GM21360 (cell line): ENCODE measurements at regions not wholly inside any gene's neighbourhood (a gene's known extent, or its start where the extent isn't known, plus 50 kb on each side); places are given as distances from the start of the nearest gene placed in this dataset.

Experiments used
- ATAC-seq: cut with Tn5 transposase; IDR thresholded peaks from one replicate; pipeline ENCODE4 v1.9.1; 2021; ENCODE audit warnings: mild to moderate bottlenecking, moderate library complexity; ENCODE audit not compliant: unreplicated experiment

DNA sequence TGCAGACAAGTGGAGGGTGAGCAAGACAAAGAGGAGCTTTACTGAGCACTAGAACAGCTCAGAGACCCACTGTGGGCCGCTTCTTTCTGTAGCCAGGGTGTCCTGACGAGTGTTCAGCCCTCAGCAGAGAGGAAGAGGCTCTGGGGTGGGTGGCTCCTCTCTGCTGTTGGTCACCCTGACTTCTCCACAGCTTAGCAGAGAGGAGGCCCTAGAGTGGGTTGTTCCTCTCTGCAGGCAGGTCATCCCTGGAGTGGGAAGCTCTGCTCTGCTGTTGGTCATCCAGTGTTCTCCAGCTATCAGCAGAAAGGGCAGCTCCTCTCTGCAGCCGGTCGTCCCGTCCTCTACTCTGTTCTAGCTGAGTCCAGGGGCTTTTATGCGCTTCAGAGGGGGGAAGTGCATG, 286.5 kb downstream of the ICOS start:
- no peak for ATAC-seq

DNA sequence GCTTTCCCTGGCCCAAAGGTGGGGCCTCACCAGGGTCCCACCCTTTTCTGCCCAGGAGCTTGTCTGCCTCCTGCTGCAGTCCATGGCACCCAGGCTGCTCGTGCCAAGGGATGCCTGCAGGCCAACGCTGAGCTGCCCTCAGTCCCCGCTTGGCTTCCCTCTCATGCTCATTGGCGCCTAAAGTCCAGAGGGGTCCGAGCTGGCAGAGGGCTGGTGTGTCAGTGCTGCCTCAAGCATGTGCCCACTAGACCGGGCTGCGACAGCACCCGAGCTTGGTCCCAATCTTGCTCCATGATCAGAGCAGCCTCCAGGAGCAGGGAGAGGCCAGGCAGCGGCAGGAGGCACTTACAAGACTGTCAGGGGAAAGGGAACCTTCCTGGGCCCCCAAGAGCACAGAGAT, 287.0 kb downstream of the ICOS start:
- no peak for ATAC-seq

DNA sequence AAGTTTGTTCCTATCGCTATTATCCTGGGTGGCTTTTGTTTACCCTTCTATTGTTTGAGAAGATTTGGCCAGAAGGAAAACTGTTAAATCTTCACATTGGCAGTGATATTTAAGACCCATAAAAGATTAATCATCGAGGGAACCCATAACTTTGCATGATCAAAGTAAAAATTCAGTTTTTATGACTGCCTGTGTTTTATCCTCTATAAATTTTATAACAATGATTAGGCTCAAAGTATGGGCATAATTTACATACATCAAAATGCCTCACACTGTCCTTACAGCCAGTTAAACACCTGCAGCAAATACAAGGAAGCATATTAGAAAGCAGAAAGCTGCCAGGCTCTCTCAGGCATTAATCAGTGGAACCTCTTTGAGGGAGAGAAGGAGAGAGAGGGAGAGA, 289.1 kb downstream of the ICOS start:
- ATAC-seq = no peak

- no peak for ATAC-seq
These were observed 289.8 kb downstream of the ICOS start for GRCh38 chr2:204226305-204226880.

DNA sequence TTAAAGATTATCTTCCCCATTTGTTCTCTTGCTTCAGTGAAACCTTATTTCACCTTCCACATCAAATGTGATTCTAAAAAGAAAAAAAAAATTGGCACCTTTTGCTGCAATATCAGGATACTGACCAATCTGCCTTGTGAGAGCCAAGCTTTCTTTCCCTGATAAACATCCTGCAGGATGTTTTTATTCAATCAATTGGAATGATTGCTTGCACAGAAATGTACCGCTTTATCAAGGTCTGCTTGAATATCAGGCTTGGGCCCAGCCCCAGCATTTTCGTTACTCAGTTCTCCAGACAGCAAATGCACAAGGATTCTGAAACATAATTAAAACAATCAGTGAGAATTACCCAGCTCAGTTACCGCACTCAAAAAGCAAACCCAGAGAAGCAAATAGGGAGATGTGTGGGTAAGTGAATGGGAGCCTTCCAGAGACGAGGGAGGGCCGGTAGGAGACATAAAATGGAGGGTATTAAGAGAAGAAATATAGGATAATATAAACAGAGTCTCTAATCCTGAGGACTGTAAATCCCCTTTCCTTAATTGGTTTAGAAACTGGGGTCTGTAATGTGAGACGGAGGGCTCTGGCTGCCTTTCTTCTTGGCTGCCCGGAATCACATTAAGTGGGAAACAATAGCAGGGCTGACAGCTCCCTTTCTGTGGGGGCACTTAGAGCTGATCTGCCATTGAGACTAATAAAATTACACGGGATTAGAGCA, 291.8 kb downstream of the ICOS start:
- no peak for ATAC-seq

DNA sequence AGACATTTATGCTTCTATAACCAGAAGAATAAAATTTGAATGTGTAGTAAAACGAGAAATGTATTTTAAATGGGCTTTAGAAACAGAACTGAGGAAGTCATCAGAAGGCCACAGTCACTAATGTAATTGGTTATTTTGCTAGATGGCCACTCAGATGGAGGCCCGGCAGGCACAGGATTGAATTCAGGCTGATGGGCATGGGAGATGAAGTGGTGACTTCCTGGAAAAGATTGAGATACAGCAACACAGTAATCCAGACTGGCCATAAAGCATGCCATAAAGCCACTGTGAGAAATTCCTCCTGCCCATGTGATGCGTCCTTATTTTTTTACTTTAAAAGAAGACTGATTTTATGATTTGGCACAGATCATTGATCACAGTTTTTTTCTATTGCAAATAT, 297.7 kb downstream of the ICOS start:
- ATAC-seq = no peak

DNA sequence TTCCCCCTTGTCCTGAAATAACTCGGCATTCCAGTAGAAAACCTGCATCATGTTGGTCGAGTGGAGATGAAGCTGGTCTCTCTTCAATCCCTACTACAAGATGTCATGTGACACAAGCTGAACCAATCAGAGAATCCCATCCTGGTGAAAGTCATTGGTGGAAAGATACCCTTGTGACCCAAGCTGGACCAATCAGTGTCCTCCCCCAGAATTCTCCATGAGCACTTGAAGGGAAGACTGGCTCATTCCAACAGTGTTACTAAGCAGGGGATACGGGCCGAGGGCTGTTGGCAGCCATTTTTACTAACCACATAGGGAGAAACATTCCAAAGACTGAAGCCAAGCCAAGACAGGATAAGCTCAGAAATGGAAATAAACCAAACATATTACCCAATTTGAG, 298.3 kb downstream of the ICOS start:
- no peak for ATAC-seq

DNA sequence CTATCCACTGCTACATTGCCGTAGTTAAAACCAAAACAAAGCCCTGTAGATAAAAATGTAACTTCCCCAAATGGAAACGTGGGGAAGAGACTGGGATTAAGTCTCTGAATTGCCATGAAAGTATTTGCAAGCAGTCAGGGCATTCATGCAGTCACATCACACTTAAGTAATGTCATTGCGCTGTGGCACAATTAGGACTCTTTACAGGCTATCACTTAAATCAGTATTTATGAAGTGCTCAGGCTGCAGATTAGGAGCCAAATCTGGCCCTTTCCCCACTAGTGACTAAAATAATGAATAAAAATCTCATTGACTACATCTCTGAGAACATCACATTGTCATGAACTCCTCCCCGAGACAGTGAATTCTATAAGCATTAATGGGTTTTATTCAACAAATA, 300.9 kb downstream of the ICOS start:
- ATAC-seq = no peak

GRCh38 chr2:204239411-204240165, 303.0 kb downstream of the ICOS start:
- ATAC-seq = no peak

- ATAC-seq = no peak
These were observed 304.3 kb upstream of the PARD3B start for GRCh38 chr2:204240961-204241360.

- no peak for ATAC-seq
These were observed 295.8 kb upstream of the PARD3B start for GRCh38 chr2:204249437-204249836.

GRCh38 chr2:204250692-204251091, 294.6 kb upstream of the PARD3B start:
- no peak for ATAC-seq

GRCh38 chr2:204251158-204251997, 293.9 kb upstream of the PARD3B start:
- no peak for ATAC-seq

DNA sequence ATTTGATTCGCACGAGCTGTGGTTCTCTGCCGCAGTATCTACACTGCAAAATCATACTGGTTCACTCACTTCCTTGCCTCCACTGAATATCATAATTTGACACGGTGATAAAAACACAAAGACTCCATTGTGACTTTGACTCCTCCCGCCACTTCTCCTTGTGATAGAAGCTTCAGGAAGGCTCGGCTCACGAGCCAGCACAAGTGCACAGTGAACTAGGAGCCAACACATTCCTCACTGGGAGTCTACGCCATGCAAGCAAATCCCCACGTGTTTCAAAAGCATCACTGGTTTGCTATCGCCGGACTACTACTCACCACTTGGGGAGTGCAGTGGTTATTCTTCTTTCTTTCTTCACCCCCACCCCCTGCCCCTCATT, 293.3 kb upstream of the PARD3B start:
- no peak for ATAC-seq

- ATAC-seq = no peak
These were observed 290.2 kb upstream of the PARD3B start for GRCh38 chr2:204255071-204255470.

- no peak for ATAC-seq
These were observed 289.7 kb upstream of the PARD3B start for GRCh38 chr2:204255526-204255925.

- no peak for ATAC-seq
These were observed 287.5 kb upstream of the PARD3B start for GRCh38 chr2:204257781-204258180.

DNA sequence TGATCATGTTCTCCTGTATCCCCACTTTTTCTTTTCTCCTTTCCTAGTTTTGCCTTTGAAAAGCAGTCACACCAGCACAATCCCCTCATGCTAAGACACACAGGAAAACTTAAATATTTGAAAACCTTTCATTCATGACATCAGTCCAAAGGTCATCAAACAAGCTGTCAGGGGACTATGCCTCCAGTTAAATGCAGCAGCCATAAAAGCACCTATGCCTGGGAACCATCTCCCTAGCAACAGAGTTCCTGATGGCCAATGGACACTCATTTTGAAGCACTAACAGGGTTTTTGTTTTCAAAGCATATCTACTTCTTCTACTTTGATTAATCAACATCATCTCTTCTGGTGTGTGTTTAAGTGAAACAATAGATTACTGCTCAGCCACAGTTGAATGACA, 286.4 kb upstream of the PARD3B start:
- ATAC-seq = no peak

DNA sequence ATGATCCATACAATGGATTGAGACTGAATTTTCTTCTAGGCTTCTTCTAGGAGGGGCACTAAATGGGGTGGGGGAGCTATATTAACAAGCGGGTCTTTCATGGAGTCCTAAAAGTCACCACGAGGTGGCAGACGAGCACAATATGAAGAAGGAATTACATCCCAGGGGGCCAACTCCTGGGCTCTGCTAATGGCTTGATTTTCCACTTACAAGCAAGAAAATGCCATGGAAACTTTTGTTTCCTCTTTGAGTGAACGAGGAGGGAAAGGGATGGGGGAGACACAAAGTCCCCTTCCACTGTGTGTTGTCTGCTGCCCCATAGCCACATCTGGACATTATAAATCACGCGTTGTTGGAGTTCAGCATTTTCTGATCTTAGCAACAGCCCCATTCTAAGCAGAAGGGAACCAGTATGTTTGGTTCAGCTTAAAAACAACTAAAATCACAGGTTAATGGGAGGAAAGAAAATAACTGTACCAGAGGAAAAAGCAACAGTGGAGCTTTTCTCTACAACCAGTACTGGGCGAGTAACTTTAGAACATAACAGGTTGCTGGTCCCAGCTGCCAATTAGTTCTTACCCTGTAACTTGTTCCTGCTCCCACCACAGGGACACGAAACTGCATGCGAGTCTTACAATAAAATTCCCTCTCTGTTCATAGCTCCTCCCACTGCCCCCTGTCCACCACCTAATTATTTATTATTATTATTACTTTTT, 285.0 kb upstream of the PARD3B start:
- no peak for ATAC-seq

DNA sequence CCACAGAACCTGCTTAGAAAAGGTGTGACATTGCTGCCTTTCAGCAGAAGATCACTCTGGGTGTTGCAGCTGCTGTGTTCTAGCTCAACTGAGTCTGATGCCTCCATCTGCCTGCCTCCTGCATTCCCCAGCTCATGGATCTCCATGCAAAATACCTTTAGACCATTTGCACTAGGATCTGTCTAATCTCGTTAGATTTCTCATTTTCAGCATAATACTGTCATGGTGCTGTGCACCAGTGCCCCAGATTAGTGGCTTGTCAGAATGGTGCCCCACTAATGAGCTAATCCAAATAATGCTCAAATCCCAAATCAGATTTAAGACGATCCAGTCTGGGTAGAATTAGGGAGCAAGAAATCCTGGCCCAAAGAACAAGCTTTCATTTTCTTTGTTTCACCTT, 284.4 kb upstream of the PARD3B start:
- ATAC-seq = no peak

GRCh38 chr2:204261846-204262245, 283.4 kb upstream of the PARD3B start:
- no peak for ATAC-seq
